SK-N-SH (cell line): ENCODE measurements at regions not wholly inside any gene's neighbourhood (a gene's known extent, or its start where the extent isn't known, plus 50 kb on each side); places are given as distances from the start of the nearest gene placed in this dataset.

ENCODE experiments used
- CTCF ChIA-PET: fragments of 300-600, 350-600 bp; formaldehyde crosslinking; extraction: SDS; loops from one replicate; lab custom pipeline; 2021; lab: Yijun Ruan, JAX
- POLR2A ChIA-PET: fragments of 350-600 bp; sonication (Branson Sonifier 250); formaldehyde crosslinking; extraction: SDS; loops from one replicate; lab custom pipeline; 2020; ENCODE audit warnings: antibody characterized with exemption, inconsistent platforms; lab: Yijun Ruan, JAX
- DNase-seq: peaks from one replicate; pipeline ENCODE4 v3.0.0; 2012
- H2AFZ ChIP-seq: fragments of 200-600 bp; sonication (generic); 2 replicates; pipeline ENCODE4 v1.8.1; 2016; ENCODE audit warnings: antibody characterized with exemption, mild to moderate bottlenecking, low read depth
- H3F3A ChIP-seq: fragments of 200-600 bp; sonication (generic); replicated peaks from 2 replicates; pipeline ENCODE3; 2016; ENCODE audit warnings: antibody characterized with exemption, mild to moderate bottlenecking; ENCODE audit not compliant: insufficient read depth
- H3K27ac ChIP-seq, 2 experiments: fragments of 200-500 bp in 1 of 2; fragments of 200-600 bp in 1 of 2; sonication (Bioruptor generic) in 1 of 2; sonication (generic), shearing (Covaris generic) in 1 of 2; 2 replicates each; pipeline versions ENCODE4 v1.5.1 to v1.6.1; 2014 to 2016; ENCODE audit warnings: low read depth in 2 of 2, inconsistent platforms in 1 of 2, low read length in 1 of 2, mild to moderate bottlenecking in 1 of 2, mixed read lengths in 1 of 2
- H3K27me3 ChIP-seq: fragments of 200-600 bp; sonication (generic), shearing (Covaris generic); 2 replicates; pipeline ENCODE4 v1.6.1; 2016; ENCODE audit warnings: mixed run types; ENCODE audit not compliant: insufficient read depth
- H3K36me3 ChIP-seq, 2 experiments: fragments of 200-500 bp in 1 of 2; fragments of 200-600 bp in 1 of 2; sonication (Bioruptor generic) in 1 of 2; sonication (generic) in 1 of 2; replicated peaks in 1 of 2; 2 replicates each; pipeline versions ENCODE3 to v1.5.1; 2014 to 2016; ENCODE audit warnings: low read length in 1 of 2, mild to moderate bottlenecking in 1 of 2; ENCODE audit not compliant: insufficient read depth in 2 of 2, control insufficient read depth in 1 of 2
- H3K4me1 ChIP-seq, 2 experiments: fragments of 200-500 bp in 1 of 2; fragments of 200-600 bp in 1 of 2; sonication (Bioruptor generic) in 1 of 2; sonication (generic), shearing (Covaris generic) in 1 of 2; 2 replicates each; pipeline versions ENCODE4 v1.5.1 to v1.6.1; 2014 to 2016; ENCODE audit warnings: low read depth in 1 of 2, low read length in 1 of 2, mixed run types in 1 of 2; ENCODE audit not compliant: insufficient read depth in 2 of 2, control insufficient read depth in 1 of 2
- H3K4me2 ChIP-seq: fragments of 200-600 bp; sonication (generic), shearing (Covaris generic); 2 replicates; pipeline ENCODE4 v1.6.1; 2017; ENCODE audit warnings: mixed run types
- H3K4me3 ChIP-seq, 2 experiments: fragments of 200-500 bp in 1 of 2; fragments of 200-600 bp in 1 of 2; sonication (Bioruptor generic) in 1 of 2; sonication (generic), shearing (Covaris generic) in 1 of 2; 2 replicates each; pipeline versions ENCODE4 v1.5.1 to v1.8.1; 2014 to 2016; ENCODE audit warnings: low read depth in 2 of 2, inconsistent platforms in 1 of 2, low read length in 1 of 2, mild to moderate bottlenecking in 1 of 2, mixed read lengths in 1 of 2, moderate library complexity in 1 of 2
- H3K79me2 ChIP-seq: fragments of 200-600 bp; sonication (generic); 2 replicates; pipeline ENCODE4 v1.8.1; 2017; ENCODE audit warnings: mild to moderate bottlenecking; ENCODE audit not compliant: insufficient read depth
- H3K9ac ChIP-seq: fragments of 200-600 bp; sonication (generic); 2 replicates; pipeline ENCODE4 v1.6.1; 2017; ENCODE audit warnings: mixed run types
- H3K9me2 ChIP-seq: fragments of 200-600 bp; sonication (generic); 2 replicates; pipeline ENCODE4 v1.6.1; 2017; ENCODE audit warnings: mixed run types
- H3K9me3 ChIP-seq: fragments of 200-600 bp; sonication (generic); 2 replicates; pipeline ENCODE4 v1.6.1; 2017; ENCODE audit warnings: mixed run types, mild to moderate bottlenecking, moderate library complexity
- H4K20me1 ChIP-seq: fragments of 200-600 bp; sonication (generic); 2 replicates; pipeline ENCODE4 v1.6.1; 2017; ENCODE audit warnings: mild to moderate bottlenecking, mixed run types; ENCODE audit not compliant: insufficient read depth
- EZH2phosphoT487 ChIP-seq: fragments of 200-600 bp; sonication (generic); IDR thresholded peaks from 2 replicates; pipeline ENCODE4 v1.6.1; 2017; ENCODE audit warnings: low read depth, mixed run types, mild to moderate bottlenecking, antibody characterized with exemption, moderate library complexity, borderline replicate concordance
- FOSL2 ChIP-seq: IDR thresholded peaks from 2 replicates; pipeline ENCODE4 v1.4.0; 2012; ENCODE audit warnings: low read depth, mild to moderate bottlenecking, moderate library complexity, borderline replicate concordance
- FOXJ3 ChIP-seq: sonication (generic); formaldehyde crosslinking; IDR thresholded peaks from 2 replicates; pipeline ENCODE4 v1.5.1; 2020; ENCODE audit warnings: mild to moderate bottlenecking, missing genetic modification reagents
- FOXM1 ChIP-seq: IDR thresholded peaks from 2 replicates; pipeline ENCODE4 v1.4.0; 2012; ENCODE audit warnings: low read depth, mild to moderate bottlenecking
- GATA2 ChIP-seq: sonication (generic); formaldehyde crosslinking; IDR thresholded peaks from 2 replicates; pipeline ENCODE4 v1.5.0; 2020; ENCODE audit warnings: mild to moderate bottlenecking, missing genetic modification reagents
- MAX ChIP-seq: IDR thresholded peaks from 2 replicates; pipeline ENCODE4 v1.4.0; 2012; ENCODE audit warnings: low read depth
- NFIC ChIP-seq: IDR thresholded peaks from 2 replicates; pipeline ENCODE4 v1.4.0; 2012; ENCODE audit warnings: borderline replicate concordance
- PBX3 ChIP-seq: IDR thresholded peaks from 2 replicates; pipeline ENCODE4; 2012
- RAD21 ChIP-seq: IDR thresholded peaks from 2 replicates; pipeline ENCODE4 v1.6.1; 2012; ENCODE audit warnings: mild to moderate bottlenecking, low read length
- REST ChIP-seq: IDR thresholded peaks from 2 replicates; pipeline ENCODE4 v1.6.1; 2012; ENCODE audit warnings: mild to moderate bottlenecking, low read depth, low read length, moderate library complexity
- SMC3 ChIP-seq: IDR thresholded peaks from 2 replicates; pipeline ENCODE4 v1.6.1; 2012; ENCODE audit warnings: low read depth, low read length, improper control_type of control experiment
- TAF1 ChIP-seq: IDR thresholded peaks from 2 replicates; pipeline ENCODE4 v1.6.1; 2012; ENCODE audit warnings: low read depth, mild to moderate bottlenecking, low read length, moderate library complexity, borderline replicate concordance
- TEAD4 ChIP-seq: IDR thresholded peaks from 2 replicates; pipeline ENCODE4 v1.4.0; 2012; ENCODE audit warnings: mild to moderate bottlenecking, borderline replicate concordance; ENCODE audit not compliant: insufficient read depth
- WGBS: methylation state at CpG from one replicate; pipeline ENCODE4 v1.1.6; 2017; ENCODE audit warnings: low lambda C conversion rate; 5-methylcytosine and 5-hydroxymethylcytosine counted together
- TF ChIP-seq, protein P1 (sequence below): fragments of 200-600 bp; sonication (generic); IDR thresholded peaks from 2 replicates; pipeline ENCODE4 v1.6.1; 2017; ENCODE audit warnings: antibody characterized with exemption, mild to moderate bottlenecking, moderate library complexity

- TF ChIP-seq REST = no peak
- TF ChIP-seq FOXM1 = no peak
Measured at GRCh38 chr4:35943606-35944005, 300.7 kb downstream of the ARAP2 start (continued).

DNA sequence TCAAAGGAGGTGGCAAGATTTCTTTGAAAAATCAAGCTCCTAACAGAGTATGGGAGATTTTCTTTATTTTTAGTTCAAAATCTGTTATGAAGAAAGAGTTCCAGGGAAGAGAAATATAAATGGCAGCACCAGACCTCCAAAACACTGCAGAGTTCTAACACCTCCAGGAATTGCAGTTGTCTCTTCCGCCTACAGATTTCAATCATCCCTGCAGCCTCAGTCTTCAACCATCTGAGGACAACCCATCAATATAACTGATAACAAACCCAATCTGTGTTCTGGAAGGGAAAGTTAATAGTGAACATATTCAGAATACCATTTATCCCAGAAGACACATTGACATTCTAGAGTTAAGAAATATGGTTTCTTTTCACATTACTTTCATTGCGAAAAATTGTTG lies 296.1 kb downstream of the ARAP2 start:
- Histone ChIP-seq H3F3A (no peaks in the 10 kb centered on the region), H3K36me3 (no peaks in the 10 kb centered on the region), H3K9me2 (no peaks in the 10 kb centered on the region), H2AFZ (no peak overlapping the region), H3K9me3 (no peaks in the 10 kb centered on the region), H3K4me3 (no peak overlapping the region), H3K4me2 (no peak overlapping the region), H3K4me1 (no peaks in the 10 kb centered on the region), H3K79me2 (no peaks in the 10 kb centered on the region), H3K27me3 (no peaks in the 10 kb centered on the region), H4K20me1 (no peaks in the 10 kb centered on the region), H3K27ac (no peak overlapping the region), H3K9ac (no peak overlapping the region)
- TF ChIP-seq NFIC = no peak
- TF ChIP-seq FOXJ3 (CRISPR knock-in tag) = no peak
- TF ChIP-seq MAX = no peak
- TF ChIP-seq, protein P1, sequence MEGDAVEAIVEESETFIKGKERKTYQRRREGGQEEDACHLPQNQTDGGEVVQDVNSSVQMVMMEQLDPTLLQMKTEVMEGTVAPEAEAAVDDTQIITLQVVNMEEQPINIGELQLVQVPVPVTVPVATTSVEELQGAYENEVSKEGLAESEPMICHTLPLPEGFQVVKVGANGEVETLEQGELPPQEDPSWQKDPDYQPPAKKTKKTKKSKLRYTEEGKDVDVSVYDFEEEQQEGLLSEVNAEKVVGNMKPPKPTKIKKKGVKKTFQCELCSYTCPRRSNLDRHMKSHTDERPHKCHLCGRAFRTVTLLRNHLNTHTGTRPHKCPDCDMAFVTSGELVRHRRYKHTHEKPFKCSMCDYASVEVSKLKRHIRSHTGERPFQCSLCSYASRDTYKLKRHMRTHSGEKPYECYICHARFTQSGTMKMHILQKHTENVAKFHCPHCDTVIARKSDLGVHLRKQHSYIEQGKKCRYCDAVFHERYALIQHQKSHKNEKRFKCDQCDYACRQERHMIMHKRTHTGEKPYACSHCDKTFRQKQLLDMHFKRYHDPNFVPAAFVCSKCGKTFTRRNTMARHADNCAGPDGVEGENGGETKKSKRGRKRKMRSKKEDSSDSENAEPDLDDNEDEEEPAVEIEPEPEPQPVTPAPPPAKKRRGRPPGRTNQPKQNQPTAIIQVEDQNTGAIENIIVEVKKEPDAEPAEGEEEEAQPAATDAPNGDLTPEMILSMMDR = no peak
- TF ChIP-seq PBX3 = no peak
- no peak for TF ChIP-seq GATA2
- no peak for TF ChIP-seq RAD21
- TF ChIP-seq EZH2phosphoT487 = no peak
- no peak for TF ChIP-seq FOSL2
- TF ChIP-seq SMC3 = no peak
- no peak for TF ChIP-seq TEAD4
- no peak for TF ChIP-seq TAF1
- CTCF ChIA-PET = no interaction called here
- no peak for DNase-seq
- POLR2A ChIA-PET = no interaction called here
- 18% methylated on average over 2 of the region's 2 CpGs for WGBS
